ENCODE measurements at regions not wholly inside any gene's neighbourhood (a gene's known extent, or its start where the extent isn't known, plus 50 kb on each side); places are given as distances from the start of the nearest gene placed in this dataset.

GRCh38 chr2:240338274-240338673 lies 97.2 kb upstream of the GPC1 start:
- no peak for ATAC-seq
- peak; percentile 6 for DNase-seq (ENCODE audit: low spot score)

DNA sequence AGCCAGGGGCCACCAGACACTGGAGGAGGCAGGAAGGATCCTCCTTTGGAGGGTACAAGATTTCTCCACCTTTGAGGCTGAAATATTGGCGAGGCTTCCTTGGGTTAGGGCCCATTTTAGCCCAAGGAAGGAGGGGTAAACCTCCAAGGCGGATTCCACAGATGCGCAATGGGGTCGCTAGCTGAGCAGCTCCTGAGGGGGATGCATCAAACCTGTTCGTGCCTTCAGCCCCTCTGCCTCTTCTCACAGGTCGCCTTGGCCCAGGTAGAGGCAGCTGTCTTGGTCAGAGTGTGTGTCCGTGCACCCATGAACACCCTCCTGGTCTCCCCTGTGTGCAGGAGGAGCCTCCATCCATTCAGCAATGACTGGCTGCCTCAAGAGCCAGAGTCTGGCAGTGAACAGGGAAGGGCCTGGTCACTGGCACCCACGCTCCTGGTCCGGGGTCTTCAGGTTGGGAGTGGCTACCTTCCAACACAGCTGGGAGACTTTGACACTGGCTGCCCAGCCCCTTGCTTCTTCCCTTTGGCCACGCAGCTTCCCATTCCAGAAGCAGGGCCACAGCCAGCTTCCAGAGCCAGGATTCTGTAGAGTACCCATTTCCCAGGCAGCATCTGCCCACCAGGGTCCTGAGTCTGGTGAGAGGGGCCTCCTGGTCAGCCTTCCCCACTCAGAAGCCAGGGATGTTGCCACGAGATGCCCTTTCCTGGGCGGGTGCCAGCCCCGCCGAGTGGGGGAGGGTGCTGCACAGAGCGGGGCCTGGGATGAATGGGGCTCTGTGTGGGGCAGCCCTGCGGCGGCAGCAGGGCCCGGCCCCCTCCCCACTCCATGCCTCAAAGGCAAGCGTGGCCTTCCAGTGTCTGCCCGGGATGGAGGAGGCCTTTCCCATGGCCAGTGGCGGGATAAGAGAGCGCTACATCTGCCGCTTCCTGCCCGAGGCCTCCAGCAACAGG lies 95.8 kb upstream of the GPC1 start:
- ATAC-seq = no peak
- no peak for DNase-seq (ENCODE audit: low spot score)

GRCh38 chr2:240340361-240340761 lies 95.1 kb upstream of the GPC1 start:
- ATAC-seq = no peak
- no peak for DNase-seq (ENCODE audit: low spot score)

GRCh38 chr2:240341064-240341463 lies 94.4 kb upstream of the GPC1 start:
- DNase-seq (ENCODE audit: low spot score) (no peak), ATAC-seq (no peak)

DNA sequence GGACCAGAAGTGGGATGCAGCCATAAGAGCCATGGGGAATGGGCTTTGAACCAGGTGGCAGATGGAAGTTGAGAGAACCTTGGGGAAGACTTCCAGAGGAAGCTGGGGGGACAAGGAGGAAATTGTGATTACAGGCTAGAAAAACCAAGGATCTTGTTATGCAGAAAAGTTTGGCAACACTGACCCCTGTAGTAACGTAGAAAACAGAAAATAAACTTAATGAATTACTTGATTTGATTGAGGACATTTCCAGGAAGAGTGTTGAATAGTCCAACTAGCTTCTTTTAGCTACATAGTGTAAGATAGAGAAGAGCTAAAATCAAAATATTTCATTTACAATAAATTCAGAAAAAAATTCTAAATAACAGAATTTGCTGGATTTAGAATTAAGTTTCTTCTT lies 91.9 kb upstream of the GPC1 start:
- ATAC-seq (no peak), DNase-seq (ENCODE audit: low spot score) (no peak)

GRCh38 chr2:240344904-240345303 lies 90.6 kb upstream of the GPC1 start:
- ATAC-seq (no peak), DNase-seq (ENCODE audit: low spot score) (no peak)

DNA sequence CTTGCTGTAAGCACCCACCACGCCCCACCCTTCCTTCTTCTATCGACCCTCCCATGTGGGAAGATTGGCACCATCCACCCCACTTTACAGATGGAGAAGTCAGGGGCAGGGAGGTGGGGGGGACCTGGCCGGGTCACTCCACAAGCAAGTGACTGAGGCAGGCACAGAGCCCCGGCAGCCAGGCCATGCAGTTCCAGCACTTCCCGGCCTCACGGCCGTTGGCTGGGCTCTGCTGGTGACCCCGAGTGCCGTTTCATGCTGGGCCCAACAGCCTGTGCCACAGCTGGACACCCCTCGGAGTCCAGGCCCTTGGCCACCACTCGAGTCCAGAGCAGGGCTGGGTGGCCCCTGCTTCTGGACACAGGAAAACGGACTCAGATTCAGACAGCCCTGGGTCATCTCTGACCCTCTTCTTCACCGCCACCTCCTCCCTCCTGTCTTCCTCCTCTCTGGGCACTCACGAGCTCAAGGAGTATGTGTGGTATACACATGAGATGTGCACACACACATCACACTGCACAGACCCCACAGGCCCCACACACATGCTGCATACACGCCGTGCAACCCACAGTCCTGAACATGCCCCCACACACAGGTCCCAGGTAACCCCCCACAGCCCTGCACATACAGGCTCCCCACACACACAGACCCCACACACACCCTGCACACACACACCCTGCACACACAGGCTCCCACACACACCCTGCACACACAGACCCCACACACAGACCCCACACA lies 89.3 kb upstream of the GPC1 start:
- no peak for ATAC-seq
- DNase-seq (ENCODE audit: low spot score) = no peak

DNA sequence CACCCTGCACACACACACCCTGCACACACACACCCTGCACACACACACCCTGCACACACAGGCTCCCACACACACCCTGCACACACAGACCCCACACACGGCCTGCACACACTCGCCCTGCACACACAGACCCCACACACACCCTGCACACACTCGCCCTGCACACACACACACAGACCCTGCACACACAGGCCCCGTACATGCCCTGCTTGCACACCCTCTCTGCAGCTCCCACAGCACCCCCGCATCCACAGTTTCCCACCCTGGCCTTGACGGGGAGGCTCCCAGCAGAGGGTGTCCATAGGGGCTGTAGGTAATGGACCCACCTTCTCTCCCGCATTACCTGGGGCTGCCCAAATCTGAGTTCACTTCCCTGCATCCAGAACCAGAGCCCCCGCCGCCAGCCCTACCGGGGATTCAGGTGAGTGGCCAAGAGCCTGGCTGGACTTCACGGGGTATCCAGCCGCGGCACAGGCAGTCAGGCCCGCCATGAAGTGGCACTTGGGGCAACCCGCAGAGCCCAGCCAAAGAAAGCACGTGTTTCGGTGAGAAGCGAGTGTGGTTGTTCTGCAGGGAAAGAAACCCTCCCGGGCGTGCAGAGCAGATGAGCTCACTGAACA lies 88.6 kb upstream of the GPC1 start:
- no peak for DNase-seq (ENCODE audit: low spot score)
- ATAC-seq = no peak

DNA sequence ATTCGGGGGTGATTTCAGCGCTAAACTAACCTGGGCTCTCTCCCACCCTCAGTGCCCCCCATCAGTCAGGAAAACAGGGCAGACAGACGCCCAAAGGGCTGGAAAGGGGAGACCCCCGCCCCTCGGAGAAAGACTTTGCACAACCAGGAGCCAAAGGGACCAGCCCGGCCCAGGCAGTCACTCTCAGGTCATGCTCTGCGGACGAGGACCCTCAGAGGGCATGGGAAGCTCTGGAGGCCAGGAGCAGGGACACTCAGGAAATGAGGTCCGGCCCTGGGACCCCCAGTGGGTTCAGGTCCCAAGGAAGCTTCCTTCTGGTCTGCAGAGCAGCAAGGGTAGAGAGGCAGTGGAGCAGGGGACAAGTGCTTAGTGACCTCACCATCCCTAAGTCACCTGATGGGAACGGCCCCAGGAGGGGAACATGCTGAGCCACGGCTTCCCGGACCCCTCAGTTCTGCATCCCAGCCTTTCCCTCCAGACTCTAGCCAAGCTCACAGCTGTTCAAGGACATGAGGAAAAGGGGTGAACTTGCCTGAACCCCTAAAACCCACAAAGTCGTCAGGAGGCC lies 88.0 kb upstream of the GPC1 start:
- DNase-seq (ENCODE audit: low spot score) = no peak
- ATAC-seq = no peak

DNA sequence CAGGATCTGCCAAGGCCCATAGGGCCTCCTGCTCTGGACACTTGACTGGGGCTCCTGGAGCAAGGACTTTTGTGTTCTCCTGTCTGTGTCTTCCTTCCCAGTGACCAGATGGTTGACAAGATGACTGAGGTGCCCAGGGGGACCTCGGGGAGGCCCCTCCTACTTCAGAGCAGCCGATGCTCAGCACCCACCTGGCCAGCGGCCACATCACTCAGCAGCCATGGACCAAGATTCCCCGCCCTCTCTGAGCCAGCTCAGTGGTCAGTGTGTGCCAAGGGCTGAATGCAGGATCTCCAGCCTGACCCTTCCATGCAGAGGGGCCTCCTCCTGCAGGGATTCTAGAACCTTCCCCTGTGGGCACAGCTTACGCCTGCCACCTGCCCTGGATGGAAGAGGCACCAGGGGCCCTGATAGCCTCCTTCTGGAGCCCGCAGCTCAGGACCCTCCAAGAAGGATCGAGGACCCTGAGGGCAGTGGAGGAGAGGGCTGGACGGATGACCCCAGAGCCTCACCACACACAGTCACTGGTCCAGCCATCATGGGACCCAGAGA lies 87.4 kb upstream of the GPC1 start:
- no peak for DNase-seq (ENCODE audit: low spot score)
- ATAC-seq = no peak

- DNase-seq (ENCODE audit: low spot score) = no peak
- ATAC-seq = no peak
Measured at GRCh38 chr2:240348522-240348921, 86.9 kb upstream of the GPC1 start.

DNA sequence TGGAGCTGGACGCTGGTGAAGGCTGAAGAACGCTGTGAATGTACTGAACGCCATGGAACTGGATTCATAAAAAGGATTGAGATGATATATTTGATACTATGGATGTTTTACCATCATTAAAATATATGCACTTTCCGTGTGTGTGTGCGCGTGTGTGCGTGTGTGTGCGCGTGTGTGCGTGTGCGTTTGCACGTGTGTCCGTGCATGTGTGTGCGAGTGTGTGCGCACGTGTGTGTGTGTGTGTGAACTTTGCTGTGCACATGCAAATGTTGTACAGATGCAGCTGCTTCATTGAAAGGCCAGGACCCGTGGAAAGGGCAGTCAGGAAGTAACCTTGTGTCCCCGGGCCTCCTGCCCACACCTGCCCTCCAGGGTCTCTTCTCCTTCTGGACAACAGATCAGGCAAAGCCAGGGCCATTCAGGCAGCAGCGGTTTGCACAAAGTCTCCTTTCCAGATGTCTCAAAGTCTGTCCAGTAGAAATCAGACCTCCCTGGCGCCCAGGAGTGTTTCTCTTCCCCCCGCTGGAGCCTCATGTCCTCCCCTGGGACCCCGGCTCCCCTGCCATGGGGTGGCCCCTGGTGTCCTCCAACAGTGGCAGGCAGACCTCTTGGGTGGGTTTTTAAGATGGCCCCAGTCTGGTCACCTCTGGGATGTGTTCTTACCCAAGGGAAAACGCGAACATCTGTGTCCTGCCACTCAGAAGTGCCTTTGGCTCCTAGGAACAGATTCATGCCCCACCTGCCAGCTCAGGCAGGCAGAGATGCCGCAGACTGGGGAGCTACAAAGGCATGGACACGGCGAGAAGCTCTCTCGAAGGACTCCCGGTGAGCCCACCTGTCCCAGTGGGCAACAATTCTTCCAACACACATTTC lies 86.1 kb upstream of the GPC1 start:
- DNase-seq (ENCODE audit: low spot score) (no peak), ATAC-seq (no peak)

- no peak for DNase-seq (ENCODE audit: low spot score)
- no peak for ATAC-seq
Measured at GRCh38 chr2:240350006-240350355, 85.5 kb upstream of the GPC1 start.

GRCh38 chr2:240350696-240351087 lies 84.8 kb upstream of the GPC1 start:
- ATAC-seq (no peak), DNase-seq (ENCODE audit: low spot score) (no peak)

DNA sequence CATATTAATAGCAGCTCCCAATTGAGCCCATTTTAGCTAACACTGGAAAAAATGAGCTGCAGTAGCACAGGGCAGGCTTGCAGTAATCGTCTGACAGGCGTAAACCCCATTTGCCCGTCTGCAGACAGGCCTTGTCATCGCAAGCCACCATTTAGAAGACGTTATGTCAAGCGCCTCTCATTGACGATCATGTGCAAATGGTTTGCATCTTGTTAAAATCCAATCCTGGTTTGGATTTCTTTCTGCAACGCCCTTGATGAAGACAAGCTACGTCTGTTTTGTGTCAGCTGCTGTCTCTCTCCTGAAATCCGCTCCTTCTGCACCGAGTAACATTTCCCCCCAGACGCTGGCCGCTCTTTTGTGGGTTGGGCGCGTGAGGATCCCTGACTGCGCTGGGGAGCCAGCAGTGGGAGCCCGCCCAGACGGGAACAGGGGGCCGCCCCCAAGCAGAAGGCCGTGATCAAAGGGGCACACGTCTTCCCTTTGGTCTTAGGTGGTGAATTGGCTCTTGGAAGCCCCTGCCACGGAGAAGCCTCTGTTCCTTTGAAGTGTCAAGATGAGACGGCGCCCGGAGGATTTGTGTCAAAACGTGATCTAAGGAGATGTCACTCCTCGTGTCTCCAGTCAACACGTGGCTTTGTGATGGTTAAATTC lies 84.2 kb upstream of the GPC1 start:
- no peak for DNase-seq (ENCODE audit: low spot score)
- no peak for ATAC-seq

- no peak for DNase-seq (ENCODE audit: low spot score)
- no peak for ATAC-seq
Measured at GRCh38 chr2:240351826-240352426, 83.5 kb upstream of the GPC1 start.

DNA sequence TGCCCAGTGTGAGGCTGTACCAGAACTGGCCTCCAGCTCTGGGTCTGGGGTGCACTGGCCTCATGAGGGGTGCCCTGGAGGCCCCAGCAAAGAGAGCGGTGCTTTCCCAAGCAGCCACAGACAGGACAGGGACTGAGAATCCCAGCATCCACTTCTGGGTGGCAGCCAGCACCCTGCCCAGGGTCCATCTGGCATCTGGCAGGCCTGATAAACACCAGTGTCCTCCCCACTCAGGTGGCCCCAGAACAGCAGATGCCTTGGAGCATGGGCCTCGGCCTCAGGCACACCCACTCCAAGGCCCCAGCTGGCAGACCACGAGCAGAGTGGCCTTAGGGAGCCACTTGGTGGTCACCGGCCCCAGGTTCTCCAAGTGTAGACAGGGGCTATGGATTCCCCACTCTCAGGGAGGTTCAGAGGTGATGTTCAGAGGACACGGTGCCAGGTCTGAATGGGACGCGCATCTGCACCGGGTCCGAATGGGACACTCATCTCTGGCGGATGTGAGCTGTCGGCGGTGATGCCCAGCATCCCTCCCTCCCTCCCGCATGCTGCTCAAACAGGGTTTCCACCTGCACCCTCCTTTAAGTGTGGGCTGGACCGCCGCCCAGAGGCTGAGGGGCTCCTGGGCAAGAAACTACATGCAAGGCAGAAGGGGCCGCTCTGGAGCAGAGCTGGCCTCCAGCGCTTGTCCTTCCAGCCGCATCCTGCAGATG lies 82.2 kb upstream of the GPC1 start:
- no peak for DNase-seq (ENCODE audit: low spot score)

GRCh38 chr2:240353944-240354343 lies 81.5 kb upstream of the GPC1 start:
- ATAC-seq = no peak
- DNase-seq (ENCODE audit: low spot score) = no peak

More for the DNA sequence above, 82.2 kb upstream of the GPC1 start:
- no peak for ATAC-seq

Measured in left lobe of liver (tissue), 2 donors.